ENCODE measurements at regions not wholly inside any gene's neighbourhood (a gene's known extent, or its start where the extent isn't known, plus 50 kb on each side); places are given as distances from the start of the nearest gene placed in this dataset.

DNA sequence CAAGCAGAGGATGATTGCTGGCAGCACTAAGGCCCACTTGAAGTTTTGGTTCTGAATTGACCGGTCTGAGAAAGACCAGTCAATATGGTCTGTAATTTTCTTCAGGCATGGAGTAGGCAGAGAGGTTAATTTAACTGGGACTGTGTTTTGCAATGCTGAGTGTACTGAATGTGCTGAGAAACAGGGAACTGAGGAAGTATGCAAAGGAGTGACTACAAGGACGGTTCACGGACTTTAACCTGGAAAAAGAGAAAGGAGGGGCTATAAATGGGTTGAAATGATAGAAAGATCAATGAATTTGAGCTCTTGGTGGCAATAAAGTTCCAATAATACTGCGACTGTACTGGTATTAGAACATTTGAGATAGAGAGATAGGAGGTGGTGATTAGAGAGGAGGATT is 84.5 kb downstream of the MAGEB17 start:
- H4K20me1 ChIP-seq (replicated peaks; ENCODE audit: control insufficient read depth, insufficient read depth, low read length): no peaks in the 10 kb centered on the region
- BruUV-seq (replicated peaks): no TSS peak
- H3K9me1 ChIP-seq (ENCODE audit: control insufficient read depth, insufficient read depth, low read length): no peaks in the 10 kb centered on the region
- H3K36me3 ChIP-seq (ENCODE audit: control insufficient read depth, insufficient read depth, low read length): no peaks in the 10 kb centered on the region
- no peaks in the 10 kb centered on the region for H3K79me2 ChIP-seq (ENCODE audit: control insufficient read depth, insufficient read depth, low read length)
- no peak overlapping the region for H3K4me3 ChIP-seq
- no peak overlapping the region for H2AFZ ChIP-seq (ENCODE audit: low read depth, low read length)
- no peak overlapping the region for H3K9ac ChIP-seq (ENCODE audit: insufficient read depth in 1 of 2, low read depth in 2 of 2, low read length in 2 of 2)
- H3K4me2 ChIP-seq (ENCODE audit: insufficient read depth, low read length): no peak overlapping the region
- intact Hi-C loops (cut with micrococcal nuclease): no loop called here
- H3K27me3 ChIP-seq (ENCODE audit: control insufficient read depth in 2 of 2, insufficient read depth in 2 of 2, low read length in 2 of 2): no peaks in the 10 kb centered on the region
- H3K27ac ChIP-seq (ENCODE audit: extremely low read depth, low read depth, low read length): no peak overlapping the region
- in situ Hi-C loops (cut with MboI): loop anchor here (25.0 kb wide), 1 partner anchor 411 kb away; the partner anchor contains the start of gene S100G
- ChIA-PET POLR2A (no interaction called here), CTCF (ENCODE audit: low intra/inter-chr PET ratio) (no interaction called here)
- H3K4me1 ChIP-seq (replicated peaks in 1 of 2; ENCODE audit: control insufficient read depth in 2 of 2, insufficient read depth in 2 of 2, low read length in 2 of 2): no peaks in the 10 kb centered on the region; a peak in 1 of 5 replicates
- DNase-seq (ENCODE audit: extremely low read depth in 1 of 4, low spot score in 3 of 4): no peak
- H3K9me3 ChIP-seq (replicated peaks; ENCODE audit: control insufficient read depth, insufficient read depth, low read depth, low read length): no peaks in the 10 kb centered on the region
- TF ChIP-seq ZNF785 (CRISPR knock-in tag; IDR thresholded peaks at IDR 0.05) (no peak), FOXK2 (conservative IDR thresholded peaks at IDR 0.05 in 1 of 2, IDR thresholded peaks at IDR 0.05 in 1 of 2; ENCODE audit: low read depth in 2 of 2) (no peak), ZBTB8A (IDR thresholded peaks at IDR 0.05; ENCODE audit: partially characterized antibody) (no peak), YY1 (IDR thresholded peaks at IDR 0.05; ENCODE audit: borderline replicate concordance in 1 of 3, control insufficient read depth in 1 of 3, extremely low read depth in 1 of 3, insufficient read depth in 3 of 3, insufficient read length in 1 of 3, insufficient replicate concordance in 2 of 3, low read depth in 1 of 3, low read length in 2 of 3) (no peak), FIP1L1 (IDR thresholded peaks at IDR 0.05; ENCODE audit: low read depth, low read length, poor library complexity, severe bottlenecking) (no peak), RBM22 (IDR thresholded peaks at IDR 0.05; ENCODE audit: low read depth, low read length, poor library complexity, severe bottlenecking) (no peak), YBX1 (IDR thresholded peaks at IDR 0.05) (no peak), HNRNPLL (IDR thresholded peaks at IDR 0.05; ENCODE audit: low read depth, low read length, poor library complexity, severe bottlenecking) (no peak), SREBF2 (CRISPR knock-in tag; IDR thresholded peaks at IDR 0.05) (no peak), RFX1 (IDR thresholded peaks at IDR 0.05) (no peak), BACH1 (tag; IDR thresholded peaks at IDR 0.05) (no peak)
- TF ChIP-seq, protein P1, sequence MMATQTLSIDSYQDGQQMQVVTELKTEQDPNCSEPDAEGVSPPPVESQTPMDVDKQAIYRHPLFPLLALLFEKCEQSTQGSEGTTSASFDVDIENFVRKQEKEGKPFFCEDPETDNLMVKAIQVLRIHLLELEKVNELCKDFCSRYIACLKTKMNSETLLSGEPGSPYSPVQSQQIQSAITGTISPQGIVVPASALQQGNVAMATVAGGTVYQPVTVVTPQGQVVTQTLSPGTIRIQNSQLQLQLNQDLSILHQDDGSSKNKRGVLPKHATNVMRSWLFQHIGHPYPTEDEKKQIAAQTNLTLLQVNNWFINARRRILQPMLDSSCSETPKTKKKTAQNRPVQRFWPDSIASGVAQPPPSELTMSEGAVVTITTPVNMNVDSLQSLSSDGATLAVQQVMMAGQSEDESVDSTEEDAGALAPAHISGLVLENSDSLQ (IDR thresholded peaks at IDR 0.05): no peak
- TF ChIP-seq, protein P2, sequence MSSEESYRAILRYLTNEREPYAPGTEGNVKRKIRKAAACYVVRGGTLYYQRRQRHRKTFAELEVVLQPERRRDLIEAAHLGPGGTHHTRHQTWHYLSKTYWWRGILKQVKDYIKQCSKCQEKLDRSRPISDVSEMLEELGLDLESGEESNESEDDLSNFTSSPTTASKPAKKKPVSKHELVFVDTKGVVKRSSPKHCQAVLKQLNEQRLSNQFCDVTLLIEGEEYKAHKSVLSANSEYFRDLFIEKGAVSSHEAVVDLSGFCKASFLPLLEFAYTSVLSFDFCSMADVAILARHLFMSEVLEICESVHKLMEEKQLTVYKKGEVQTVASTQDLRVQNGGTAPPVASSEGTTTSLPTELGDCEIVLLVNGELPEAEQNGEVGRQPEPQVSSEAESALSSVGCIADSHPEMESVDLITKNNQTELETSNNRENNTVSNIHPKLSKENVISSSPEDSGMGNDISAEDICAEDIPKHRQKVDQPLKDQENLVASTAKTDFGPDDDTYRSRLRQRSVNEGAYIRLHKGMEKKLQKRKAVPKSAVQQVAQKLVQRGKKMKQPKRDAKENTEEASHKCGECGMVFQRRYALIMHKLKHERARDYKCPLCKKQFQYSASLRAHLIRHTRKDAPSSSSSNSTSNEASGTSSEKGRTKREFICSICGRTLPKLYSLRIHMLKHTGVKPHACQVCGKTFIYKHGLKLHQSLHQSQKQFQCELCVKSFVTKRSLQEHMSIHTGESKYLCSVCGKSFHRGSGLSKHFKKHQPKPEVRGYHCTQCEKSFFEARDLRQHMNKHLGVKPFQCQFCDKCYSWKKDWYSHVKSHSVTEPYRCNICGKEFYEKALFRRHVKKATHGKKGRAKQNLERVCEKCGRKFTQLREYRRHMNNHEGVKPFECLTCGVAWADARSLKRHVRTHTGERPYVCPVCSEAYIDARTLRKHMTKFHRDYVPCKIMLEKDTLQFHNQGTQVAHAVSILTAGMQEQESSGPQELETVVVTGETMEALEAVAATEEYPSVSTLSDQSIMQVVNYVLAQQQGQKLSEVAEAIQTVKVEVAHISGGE (CRISPR knock-in tag; IDR thresholded peaks at IDR 0.05): no peak
- TF ChIP-seq, protein P3, sequence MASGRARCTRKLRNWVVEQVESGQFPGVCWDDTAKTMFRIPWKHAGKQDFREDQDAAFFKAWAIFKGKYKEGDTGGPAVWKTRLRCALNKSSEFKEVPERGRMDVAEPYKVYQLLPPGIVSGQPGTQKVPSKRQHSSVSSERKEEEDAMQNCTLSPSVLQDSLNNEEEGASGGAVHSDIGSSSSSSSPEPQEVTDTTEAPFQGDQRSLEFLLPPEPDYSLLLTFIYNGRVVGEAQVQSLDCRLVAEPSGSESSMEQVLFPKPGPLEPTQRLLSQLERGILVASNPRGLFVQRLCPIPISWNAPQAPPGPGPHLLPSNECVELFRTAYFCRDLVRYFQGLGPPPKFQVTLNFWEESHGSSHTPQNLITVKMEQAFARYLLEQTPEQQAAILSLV (tag; IDR thresholded peaks at IDR 0.05): no peak
- 0% methylated on average over 4 of the region's 4 CpGs for WGBS (ENCODE audit: insufficient coverage, low coverage, missing lambda C conversion rate)
- ATAC-seq: no peak
- no peak for FAIRE-seq
